ENCODE measurements at regions not wholly inside any gene's neighbourhood (a gene's known extent, or its start where the extent isn't known, plus 50 kb on each side); places are given as distances from the start of the nearest gene placed in this dataset.

GRCh38 chr3:176513604-176514003 lies 683.7 kb downstream of the TBL1XR1 start:
- H3K27ac ChIP-seq (ENCODE audit: extremely low read length, insufficient read depth, low read length), result no peak overlapping the region
- no peaks in the 10 kb centered on the region for H4K20me1 ChIP-seq (ENCODE audit: insufficient read depth, low read length)
- no peaks in the 10 kb centered on the region for H3K79me2 ChIP-seq (ENCODE audit: insufficient read depth, low read length)
- TF ChIP-seq CC2D1A (CRISPR knock-in tag; IDR thresholded peaks at IDR 0.05) (no peak), ADNP (CRISPR knock-in tag; IDR thresholded peaks at IDR 0.05) (no peak), NFIB (CRISPR knock-in tag; IDR thresholded peaks at IDR 0.05; ENCODE audit: borderline replicate concordance) (no peak), ZKSCAN5 (CRISPR knock-in tag; IDR thresholded peaks at IDR 0.05) (no peak), SIN3B (IDR thresholded peaks at IDR 0.05; ENCODE audit: low read length) (no peak), ZNF101 (CRISPR knock-in tag; IDR thresholded peaks at IDR 0.05; ENCODE audit: borderline replicate concordance, low read depth) (no peak), YEATS2 (CRISPR knock-in tag; IDR thresholded peaks at IDR 0.05; ENCODE audit: borderline replicate concordance) (no peak), ZMYM3 (CRISPR knock-in tag; IDR thresholded peaks at IDR 0.05) (no peak), ZNF768 (CRISPR knock-in tag; IDR thresholded peaks at IDR 0.05) (no peak), PHB2 (IDR thresholded peaks at IDR 0.05; ENCODE audit: partially characterized antibody) (no peak), BRD4 (CRISPR knock-in tag; IDR thresholded peaks at IDR 0.05) (no peak), HCFC1 (IDR thresholded peaks at IDR 0.05; ENCODE audit: low read depth, low read length) (no peak), MED8 (CRISPR knock-in tag; IDR thresholded peaks at IDR 0.05; ENCODE audit: insufficient replicate concordance) (no peak), DDIT3 (CRISPR knock-in tag; IDR thresholded peaks at IDR 0.05) (no peak), ZSCAN31 (CRISPR knock-in tag; IDR thresholded peaks at IDR 0.05; ENCODE audit: low read depth) (no peak), CSRNP1 (CRISPR knock-in tag; IDR thresholded peaks at IDR 0.05) (no peak), STAT5B (CRISPR knock-in tag; IDR thresholded peaks at IDR 0.05) (no peak), MTF2 (CRISPR knock-in tag; IDR thresholded peaks at IDR 0.05; ENCODE audit: borderline replicate concordance) (no peak)
- no peak overlapping the region for H3K4me2 ChIP-seq (ENCODE audit: low read depth, low read length)
- H3K4me3 ChIP-seq (replicated peaks in 1 of 3; ENCODE audit: insufficient read depth in 1 of 3, low read depth in 2 of 3, low read length in 3 of 3), result no peak overlapping the region
- no peak overlapping the region for H2AFZ ChIP-seq (ENCODE audit: low read length)
- intact Hi-C loops (cut with micrococcal nuclease; ENCODE audit: unreplicated experiment), result loop anchor here (1.0 to 2.0 kb wide), 4 partner anchors 151 to 1872 kb away; no protein-coding TSS in a partner anchor
- BruUV-seq (replicated peaks), result no TSS peak
- no peaks in the 10 kb centered on the region for H3K9me3 ChIP-seq (ENCODE audit: low read length)
- H3K36me3 ChIP-seq (replicated peaks in 1 of 2; ENCODE audit: control insufficient read depth in 1 of 2, insufficient read depth in 2 of 2, low read length in 2 of 2), result no peaks in the 10 kb centered on the region
- CTCF ChIA-PET (ENCODE audit: low intra/inter-chr PET ratio, low total read pairs), result interaction anchor here (1.4 to 2.2 kb wide), 2 partner anchors 150 to 425 kb away, joined by 6 to 17 read pairs; no protein-coding TSS in a partner anchor
- H3K4me1 ChIP-seq (ENCODE audit: insufficient read depth, low read length), result no peaks in the 10 kb centered on the region
- POLR2A ChIA-PET, result no interaction called here
- no peak; the same call in 2 of the 3 replicates for ATAC-seq
- H3K27me3 ChIP-seq (ENCODE audit: control insufficient read depth in 1 of 2, insufficient read depth in 2 of 2, low read length in 2 of 2), result no peaks in the 10 kb centered on the region
- no peak for FAIRE-seq
- in situ Hi-C loops (cut with HindIII; ENCODE audit: extremely low pct_ligation_motif_present, low pct_unique_long_range_greater_than_20kb), result loop anchor here (25.0 kb wide), 2 partner anchors 924 to 1274 kb away; no protein-coding TSS in a partner anchor
- H3K9ac ChIP-seq (ENCODE audit: insufficient read depth, low read depth, low read length), result no peak overlapping the region
- WGBS (ENCODE audit: low lambda C conversion rate), result 17% methylated on average over 1 of the region's 1 CpG
- no peak for DNase-seq (ENCODE audit: low spot score)
